HG03103 (cell line): ENCODE measurements at regions not wholly inside any gene's neighbourhood (a gene's known extent, or its start where the extent isn't known, plus 50 kb on each side); places are given as distances from the start of the nearest gene placed in this dataset.
"Not testable (repeated sequence)": the region's sequence is repeated elsewhere in the genome, so short reads cannot be mapped to it uniquely, and the experiment has no call there.

ENCODE experiments used
- ATAC-seq: cut with Tn5 transposase; IDR thresholded peaks from one replicate; pipeline ENCODE4 v1.9.1; 2021; ENCODE audit warnings: low read depth; ENCODE audit not compliant: unreplicated experiment

- no peak for ATAC-seq
Observed at GRCh38 chrX:79511799-79512198, 144.7 kb upstream of the ITM2A start.

DNA sequence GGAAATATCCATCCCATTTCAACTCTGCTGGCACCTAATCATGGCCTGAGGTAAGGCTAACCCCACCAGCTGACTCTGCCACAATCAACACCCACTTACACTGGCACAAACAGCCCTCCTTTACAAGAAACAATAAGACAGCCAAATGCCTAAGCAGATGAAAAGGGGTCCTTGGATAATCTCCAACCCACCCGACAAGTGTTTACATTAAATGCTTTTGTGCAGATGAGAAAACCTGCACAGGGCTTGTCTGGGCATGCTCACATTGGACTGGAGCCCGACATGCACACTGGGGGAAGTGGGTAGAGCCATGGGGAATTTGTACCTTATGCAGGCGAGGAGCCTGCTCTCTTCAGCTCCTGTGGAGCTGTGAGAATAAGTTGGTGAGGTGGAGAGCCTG, 138.9 kb upstream of the ITM2A start:
- ATAC-seq, result no peak

GRCh38 chrX:79482686-79483085, 115.6 kb upstream of the ITM2A start:
- ATAC-seq, result no peak

DNA sequence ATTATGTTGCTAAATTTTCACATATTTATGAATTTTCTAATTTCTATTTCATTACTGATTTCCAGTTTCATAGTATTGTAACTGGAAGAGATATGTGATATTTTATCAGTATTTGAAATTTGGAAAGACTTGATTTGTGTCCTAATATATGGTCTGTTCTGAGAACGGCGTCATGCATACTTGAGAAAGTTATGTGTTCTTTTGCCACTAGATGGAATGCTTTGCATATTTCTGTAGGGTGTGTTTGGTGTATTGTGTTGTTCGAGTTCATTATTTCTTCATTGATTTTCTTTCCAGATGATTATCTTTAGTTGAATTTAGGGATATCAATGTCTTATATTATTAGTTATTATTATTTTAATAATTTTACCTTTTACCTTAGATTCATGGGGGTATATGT, 110.6 kb upstream of the ITM2A start:
- no peak for ATAC-seq

DNA sequence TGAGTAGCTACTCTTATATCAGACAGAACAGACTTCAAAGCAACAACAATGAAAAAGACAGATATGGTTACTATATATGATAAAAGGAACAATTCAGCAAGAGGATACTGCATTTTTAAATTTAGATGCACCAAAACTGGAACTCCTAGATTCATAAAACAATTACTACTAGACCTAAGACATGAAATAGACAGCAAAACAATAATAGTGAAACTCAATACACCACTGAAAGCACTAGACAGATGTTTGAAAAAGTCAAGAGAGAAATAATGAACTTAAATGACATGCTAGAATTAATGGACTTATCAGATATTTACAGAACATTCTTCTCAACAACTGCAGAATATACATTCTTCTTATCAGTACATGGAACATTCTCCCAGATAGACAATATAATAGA, 99.5 kb upstream of the ITM2A start:
- ATAC-seq, result no peak

- no peak for ATAC-seq
Observed at GRCh38 chrX:79462458-79462857, 95.3 kb upstream of the ITM2A start.

- ATAC-seq, result not testable (repeated sequence)
Observed at GRCh38 chrX:79456593-79456992, 89.5 kb upstream of the ITM2A start.

DNA sequence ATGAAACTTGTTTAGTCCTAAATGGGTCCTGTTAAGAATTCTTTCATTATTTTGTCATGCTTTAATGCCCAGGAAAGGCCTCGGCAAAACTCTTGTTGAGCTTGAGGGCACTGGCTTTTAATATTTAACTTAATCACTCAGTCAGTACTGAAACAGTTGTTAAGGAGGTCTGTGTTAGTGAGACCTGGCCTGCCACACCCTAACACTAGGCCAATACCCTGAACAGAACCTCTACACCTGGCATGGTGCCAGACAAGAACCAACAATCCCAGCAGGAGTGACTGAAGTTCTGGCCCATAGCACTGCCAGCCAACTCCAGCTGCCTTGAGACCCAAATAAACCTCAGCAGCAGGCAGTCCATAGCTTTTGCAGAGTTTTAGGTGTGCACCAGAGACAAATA, 85.7 kb upstream of the ITM2A start:
- ATAC-seq, result no peak

GRCh38 chrX:79444694-79445210, 77.6 kb upstream of the ITM2A start:
- no peak for ATAC-seq

GRCh38 chrX:79443121-79443520, 76.0 kb upstream of the ITM2A start:
- ATAC-seq, result no peak

- no peak for ATAC-seq
Observed at GRCh38 chrX:79440336-79440735, 73.2 kb upstream of the ITM2A start.
